GM19395 (cell line): ENCODE measurements at regions not wholly inside any gene's neighbourhood (a gene's known extent, or its start where the extent isn't known, plus 50 kb on each side); places are given as distances from the start of the nearest gene placed in this dataset.
"Not testable (repeated sequence)": the region's sequence is repeated elsewhere in the genome, so short reads cannot be mapped to it uniquely, and the experiment has no call there.

Experiments
- ATAC-seq: cut with Tn5 transposase; IDR thresholded peaks from one replicate; pipeline ENCODE4 v1.9.1; 2021; ENCODE audit warnings: mild to moderate bottlenecking, moderate library complexity; ENCODE audit not compliant: unreplicated experiment

DNA sequence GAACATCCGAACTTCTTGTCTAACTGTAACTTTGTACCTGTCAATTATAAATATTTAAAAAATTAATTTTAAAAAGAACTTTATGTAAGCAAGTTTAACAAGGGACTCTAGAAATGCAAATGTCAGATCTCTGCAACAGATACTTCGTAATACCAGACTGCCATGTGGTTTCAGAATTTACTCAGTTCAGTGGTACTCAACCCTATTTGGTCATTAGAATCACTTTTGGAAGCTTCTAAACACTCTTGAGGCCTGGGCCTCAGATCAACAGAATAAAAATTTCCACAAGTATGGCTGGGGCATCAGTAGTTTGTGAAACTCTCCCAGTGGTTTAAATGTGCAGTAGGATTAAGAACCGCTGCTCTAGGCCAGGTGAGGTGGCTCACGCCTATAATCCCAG, 139.5 kb upstream of the SMYD2 start:
- no peak for ATAC-seq

DNA sequence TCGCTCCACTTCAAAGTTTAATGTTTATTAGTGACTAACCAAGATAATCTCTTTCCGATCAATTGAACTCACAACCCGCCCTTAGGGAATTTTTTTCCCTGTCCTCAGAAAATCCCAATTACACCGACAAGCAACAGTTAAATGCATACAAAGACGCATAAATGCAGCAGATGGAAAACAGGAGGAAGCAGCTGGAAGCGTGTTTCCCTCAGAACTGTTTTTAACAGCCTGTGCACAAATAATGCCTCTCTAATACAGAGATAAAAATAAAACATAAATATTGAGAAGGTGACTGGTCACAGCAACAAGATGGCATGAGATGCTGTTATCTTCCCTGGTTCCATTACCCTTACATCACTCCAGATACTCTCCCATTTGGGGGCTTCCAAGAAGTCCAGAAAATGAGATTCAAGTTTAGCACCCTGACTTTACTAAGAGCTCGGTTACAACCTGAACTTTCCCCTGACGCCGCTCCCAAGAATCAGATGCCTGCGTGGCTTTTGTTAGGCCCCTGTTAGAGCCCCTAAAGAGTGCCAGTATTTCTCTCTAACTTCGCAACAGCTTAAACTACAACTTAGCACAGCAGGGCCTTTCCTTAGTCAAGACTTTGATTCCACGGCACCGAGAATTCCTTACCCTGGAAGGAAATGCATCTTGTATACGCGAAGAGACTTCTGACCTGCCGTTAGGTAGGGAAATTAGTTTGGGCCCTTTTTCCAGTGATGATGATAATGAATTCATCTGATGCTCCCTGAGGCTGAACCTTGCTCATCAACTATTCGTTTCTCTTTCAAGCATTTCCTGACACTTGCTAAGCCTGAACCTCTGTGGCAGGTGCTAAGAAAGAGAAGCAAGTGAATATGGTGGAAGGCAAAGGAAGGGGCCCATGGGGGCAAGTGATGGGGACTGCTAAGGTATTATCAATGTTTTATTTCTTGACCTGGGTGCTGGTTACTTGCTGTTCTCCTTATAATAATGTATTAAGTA, 137.7 kb upstream of the SMYD2 start:
- ATAC-seq = no peak

DNA sequence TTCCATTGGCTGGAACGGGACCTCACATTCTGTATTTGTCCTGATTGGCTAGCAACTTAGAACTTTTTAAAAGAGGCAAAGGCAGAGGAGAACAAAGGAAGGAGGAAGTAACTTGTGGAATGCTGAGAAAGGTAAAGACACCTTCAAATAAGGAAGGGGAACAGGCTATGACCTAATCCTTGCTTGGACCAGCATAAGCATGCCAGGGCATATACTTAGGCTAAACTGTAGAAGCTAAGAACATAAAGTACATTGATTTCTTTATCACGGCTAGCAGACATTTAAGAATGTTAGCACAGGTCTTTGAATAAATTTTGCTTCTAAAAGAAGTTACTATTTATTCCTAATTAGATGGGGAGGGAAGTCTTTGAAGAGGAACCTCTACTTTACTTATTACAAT, 136.4 kb upstream of the SMYD2 start:
- not testable (repeated sequence) for ATAC-seq

DNA sequence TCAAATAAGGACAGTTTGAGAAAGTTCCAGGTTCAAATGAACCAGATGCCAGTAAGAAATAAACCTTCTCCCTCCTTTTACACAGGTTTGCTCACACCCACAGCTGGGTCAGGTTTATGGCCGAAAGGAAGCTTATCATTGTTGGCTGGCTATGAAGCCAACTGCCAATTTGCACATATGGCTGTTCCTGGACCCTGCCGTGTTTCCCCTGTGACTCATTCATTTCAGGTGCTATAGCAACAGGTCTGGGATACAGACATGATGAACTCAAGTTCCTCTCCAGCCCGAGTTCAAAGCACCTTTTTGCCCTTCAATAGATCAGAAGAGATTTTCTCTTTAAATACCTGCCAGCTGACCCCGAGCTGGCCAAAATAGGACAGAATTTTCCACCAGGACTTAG, 134.4 kb upstream of the SMYD2 start:
- ATAC-seq = no peak

DNA sequence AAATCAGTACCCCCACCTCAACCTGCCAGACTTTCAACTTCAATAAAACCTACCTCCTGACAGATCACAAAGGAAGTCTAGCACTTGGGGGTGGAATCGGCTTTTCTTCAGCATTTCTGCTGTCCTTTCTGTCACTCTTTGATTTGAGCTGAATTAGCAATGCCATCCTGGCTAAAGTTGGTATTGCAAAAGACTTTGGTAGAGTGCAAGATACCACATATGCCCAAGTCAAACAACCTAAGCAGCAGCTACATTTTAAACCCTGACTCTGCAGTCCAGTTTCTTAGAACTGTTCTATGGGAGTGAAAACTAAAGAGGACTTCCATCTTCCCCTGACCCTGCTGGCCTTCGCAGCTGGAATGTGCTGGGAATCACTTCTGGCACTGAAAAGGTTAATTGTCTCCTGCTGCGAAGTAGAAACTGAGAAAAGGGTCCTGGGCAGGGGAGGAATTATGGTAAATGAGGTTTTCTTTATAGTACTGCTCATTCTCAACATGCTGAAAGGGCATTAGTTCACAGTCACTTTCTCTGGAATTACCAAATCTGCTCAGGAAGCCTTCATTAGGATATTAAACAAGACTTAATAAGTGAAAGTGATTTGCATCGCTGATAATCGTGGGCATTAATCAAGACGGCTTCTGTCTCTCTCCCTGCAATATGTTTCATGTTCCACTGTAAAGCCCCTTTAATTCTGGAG, 126.2 kb upstream of the SMYD2 start:
- no peak for ATAC-seq

DNA sequence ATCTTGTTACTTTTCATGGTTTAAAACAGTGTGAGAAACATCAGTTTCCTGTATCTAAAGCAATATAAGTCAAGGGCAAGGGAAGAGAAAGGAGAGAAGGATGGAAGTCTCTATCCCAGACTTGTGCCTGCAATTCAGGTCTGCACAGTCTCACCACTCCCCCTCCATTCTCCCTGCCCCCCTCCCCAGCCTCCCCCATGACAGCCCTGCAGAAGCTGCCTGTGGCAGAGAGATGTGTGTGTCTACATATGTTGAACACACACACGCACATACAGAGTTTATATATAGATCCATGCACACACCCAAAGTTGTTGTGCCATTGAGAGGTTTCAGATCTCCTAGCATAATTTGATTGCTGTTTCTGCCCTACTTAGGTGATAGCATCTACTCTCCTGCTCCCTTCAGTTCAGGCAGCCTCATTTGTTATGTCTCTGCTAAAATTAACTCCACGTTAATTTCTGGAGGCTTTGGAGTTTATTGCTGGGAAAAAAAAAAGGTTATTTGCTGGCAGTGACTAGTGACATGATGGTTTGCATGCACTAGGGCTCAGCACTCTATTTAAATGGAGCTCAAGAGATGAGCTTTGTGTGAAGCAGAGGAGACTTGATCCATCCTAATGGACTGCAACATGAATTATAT, 124.9 kb upstream of the SMYD2 start:
- ATAC-seq = no peak

DNA sequence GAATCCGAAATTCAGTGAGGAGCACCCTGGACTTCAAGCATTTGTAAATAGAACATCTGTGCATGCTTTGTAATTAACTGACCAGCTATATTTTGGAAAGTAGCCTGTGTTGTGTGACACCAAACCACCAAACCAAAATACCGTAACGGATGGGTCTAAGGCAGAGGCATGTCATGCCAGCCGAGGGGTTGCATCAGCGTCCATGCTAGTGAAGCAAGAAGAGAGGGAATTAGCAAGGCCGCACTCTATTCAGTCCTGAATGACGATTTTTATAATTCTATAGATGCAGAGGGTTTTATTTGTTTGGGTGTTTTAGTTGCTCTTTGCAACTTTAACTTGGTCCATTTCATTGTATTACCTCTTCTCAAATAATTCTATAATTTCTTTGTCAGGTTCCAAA, 116.8 kb upstream of the SMYD2 start:
- ATAC-seq = no peak

DNA sequence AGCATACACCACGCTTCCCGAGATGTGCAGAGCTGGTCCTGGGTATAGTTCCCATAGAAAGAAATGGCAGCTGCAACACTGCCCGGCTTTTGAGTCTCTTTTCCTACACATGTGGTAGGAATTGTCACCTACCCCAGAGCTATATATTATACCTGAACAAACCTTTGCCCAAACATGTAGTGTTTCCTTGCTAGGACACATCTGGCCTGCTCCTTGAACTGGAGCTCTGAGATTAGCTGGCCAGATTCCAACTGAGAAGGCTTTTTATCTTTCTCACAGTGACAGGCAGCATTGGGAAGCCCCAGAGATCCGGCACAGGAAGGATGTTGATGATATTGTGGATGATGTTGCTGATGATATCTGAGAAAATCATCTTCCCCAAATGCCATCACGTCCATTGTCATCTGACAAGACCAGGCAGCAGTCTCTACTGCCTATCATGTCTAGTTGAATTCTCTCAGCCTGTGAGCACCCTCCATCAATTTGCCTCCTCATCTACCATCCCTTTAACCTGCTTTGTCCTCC, 115.0 kb upstream of the SMYD2 start:
- ATAC-seq = no peak

DNA sequence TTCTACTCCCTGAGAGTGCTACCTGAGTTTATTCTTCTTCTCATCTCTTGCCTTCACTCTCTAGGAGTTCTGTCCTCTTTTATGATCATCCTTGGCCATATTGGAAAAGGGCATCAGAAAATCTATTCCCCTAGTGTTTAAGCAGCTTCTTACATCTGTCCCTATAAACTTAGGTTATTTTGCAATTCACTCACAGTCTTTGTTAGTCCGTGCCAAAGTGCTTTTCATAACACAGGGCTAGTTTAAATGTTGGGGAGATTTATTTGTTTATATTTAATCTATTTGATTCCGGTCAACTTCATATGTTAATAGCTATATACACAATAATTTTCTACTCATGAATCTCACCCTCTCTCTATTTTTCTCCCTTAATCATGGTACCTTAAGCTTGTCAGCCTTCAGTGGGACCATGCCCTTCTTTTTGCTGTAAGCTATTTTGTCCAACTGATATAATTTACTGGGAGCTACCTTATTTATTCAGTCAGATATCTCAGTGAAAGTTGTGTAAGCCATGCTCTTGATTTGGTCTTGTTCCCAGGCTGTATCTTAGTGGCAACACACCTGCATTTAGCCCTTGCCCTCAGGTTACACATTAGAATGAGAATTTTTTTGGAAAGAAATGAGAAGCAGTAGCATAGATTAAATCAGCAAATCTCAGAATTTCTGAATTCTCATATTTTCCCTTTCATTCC, 106.3 kb upstream of the SMYD2 start:
- no peak for ATAC-seq

DNA sequence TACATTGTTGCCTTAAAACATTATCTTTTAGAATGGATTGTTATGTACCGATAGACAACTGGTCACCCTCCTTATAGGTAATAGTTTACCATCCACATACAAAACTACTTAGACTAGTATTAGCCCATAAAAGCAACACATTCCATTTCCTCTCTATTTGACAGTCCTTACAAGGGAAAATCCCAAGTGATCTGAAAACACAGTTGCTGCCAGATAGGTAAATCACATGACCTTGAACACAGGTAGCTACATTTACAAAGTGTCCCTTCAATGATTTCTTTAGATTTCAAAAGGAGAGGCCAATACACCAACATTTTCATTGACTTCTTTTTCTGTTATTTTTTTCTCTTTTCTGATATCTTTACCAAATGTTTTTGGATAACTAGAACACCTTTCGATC, 102.9 kb upstream of the SMYD2 start:
- no peak for ATAC-seq

DNA sequence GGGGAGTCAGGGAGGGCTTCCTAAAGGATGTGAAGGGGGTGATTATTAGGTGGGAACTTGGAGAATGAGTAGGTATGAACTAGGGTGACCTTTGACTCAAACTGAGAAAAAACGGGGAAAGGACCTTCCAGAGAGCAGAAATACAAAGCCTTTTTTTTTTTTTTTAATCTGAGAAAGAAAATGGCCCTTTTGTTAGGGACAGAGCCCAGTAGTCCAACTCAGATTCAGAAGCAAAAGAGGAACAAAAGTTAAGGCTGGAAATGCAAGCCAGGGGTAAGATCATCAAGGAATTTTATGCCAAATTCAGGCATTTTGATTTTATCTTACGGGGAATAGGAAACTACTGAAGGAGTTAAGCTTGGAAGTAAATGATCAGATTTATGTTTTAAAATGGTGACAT, 96.0 kb upstream of the SMYD2 start:
- ATAC-seq = no peak

DNA sequence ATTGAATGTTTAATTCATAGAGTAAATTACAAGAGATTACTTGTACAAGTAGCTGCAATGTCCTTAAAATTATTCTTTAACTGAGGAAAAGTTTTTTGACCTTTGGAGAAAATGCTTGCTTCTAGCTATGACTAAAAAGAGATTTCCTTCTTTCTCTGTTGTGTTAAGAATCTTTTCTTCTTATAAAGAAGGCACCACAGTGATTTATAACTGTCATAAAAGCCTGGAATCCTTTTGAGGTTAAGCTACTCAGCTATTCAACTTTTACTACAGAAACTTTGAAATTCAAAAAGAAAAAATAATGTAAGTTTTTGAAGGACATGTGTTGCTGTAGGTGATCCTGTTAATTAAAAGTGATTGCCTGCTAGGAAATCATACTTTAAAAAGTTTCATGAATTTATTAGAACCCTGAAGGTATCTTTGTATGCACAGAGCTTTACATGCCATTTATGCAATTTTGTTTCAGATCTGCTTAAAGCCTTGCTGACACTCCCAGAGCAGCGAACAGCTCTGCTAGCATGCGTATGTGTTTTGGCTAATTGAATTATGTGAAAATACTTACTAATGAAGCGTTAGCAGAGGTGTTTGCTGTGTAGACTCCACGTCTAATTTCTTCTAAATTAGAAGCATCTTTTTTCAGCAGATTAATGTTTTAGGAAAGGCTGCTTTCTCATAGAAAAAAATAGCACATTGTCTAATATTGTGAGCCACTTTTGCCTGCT, 94.7 kb upstream of the SMYD2 start:
- ATAC-seq = no peak

DNA sequence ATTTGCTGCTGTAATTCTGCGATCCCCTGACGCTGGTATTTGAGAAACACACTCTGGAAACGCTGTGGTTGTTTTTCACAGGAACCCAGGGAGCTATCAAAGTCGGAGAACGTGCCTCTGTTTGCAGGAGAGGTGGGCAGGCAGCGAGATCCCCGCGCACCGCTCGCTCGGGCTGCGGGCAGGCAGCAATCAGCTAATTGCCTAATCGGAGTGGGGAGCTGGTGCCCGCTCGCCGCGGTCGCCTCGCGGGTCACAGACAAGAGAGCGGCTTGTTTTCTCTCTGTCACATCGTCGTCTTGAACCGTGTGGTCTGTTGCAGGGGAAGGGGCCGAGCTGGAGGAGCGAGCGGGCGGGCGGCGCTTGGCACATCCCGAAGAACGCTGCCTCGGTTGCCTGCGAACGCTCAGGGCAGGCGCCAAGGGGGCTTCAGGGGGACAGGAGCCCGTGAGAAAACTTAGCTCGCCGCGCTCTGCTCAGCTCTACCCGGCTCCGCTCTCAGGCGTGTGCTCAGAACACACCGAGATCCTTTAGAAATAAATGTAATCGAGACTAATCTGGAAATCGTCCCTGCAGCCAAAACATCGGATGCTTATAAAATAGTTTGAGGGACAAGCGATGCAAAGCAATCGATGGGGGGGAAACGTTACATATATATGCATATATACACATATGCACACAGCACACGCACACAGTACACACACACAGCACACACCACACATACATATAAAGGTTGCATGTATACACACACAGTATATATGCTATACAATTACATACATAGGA, 93.6 kb upstream of the SMYD2 start:
- no peak for ATAC-seq

DNA sequence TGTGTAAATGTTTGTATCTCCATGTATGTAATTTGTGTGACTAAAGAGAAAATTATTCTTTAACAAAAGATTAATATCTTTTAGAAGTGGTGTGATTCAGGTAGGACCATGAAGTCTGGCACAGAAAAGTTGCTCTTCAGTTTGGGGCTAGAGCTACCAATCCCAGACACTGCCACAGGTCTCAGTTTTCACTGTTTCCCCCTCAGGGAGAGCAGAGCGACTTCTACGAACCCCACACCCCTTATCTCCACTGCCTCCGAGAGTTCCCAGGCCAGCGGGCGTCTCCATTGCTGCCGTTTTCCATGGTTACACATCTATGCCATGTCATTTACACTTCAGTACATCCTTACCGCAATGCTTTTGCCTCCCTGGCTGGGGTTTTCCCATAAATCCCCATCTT, 93.0 kb upstream of the SMYD2 start:
- ATAC-seq = no peak

DNA sequence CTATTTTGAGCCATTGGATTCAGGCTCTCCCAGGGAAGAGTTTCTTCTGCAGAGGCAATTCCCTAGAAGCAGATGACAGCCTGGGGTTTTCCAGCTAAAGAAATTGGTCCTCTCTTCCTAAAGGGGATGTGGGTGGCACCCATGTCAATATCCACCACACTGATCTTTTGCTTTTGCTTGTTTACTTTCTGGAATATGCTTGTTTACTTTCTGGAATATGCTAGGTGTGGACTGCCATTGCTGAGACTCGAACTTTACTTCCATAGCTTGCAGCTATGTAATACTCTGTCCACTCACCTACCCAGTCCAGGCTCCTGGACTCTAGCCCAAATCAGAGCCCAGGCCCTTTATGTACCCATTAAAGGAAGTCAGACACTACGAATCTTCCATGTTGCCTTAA, 92.1 kb upstream of the SMYD2 start:
- ATAC-seq = no peak

DNA sequence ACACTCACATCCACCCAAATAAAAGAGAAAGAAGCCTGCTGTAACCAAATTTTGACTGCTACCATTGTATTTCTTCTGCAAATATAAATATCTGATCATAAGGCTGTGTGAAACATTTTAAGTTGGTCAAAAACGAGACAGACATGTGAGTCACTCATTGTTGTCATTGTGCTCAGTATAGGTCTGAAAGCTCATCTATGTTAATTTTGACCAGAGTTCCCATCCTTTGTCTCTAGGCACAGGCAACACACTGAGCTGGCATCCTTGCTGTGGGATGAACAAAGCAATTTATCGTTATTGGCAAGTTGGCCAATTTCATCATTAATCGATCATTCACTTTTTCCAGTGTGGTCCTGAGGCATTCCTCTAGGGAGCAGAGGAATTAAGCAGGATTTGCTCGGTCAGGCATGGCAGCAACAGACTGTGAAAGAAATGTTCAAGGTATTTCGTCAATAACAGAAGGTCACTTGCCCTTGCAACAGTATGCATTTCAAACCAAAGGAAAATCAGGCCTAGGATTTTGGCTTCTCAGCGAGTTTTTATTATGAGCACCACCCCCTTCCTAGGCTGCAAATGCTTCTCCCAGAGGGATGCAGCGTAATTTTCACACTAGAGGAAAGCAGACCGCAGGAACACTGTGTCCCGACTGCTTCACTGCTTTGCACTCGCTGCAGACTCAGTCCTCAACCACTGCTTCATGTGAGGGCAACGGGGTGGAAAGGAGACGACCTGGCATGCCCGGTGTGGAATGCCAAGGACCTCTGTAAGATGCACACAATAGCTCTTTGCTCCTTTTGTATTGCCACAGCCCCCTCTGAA, 87.9 kb upstream of the SMYD2 start:
- no peak for ATAC-seq

DNA sequence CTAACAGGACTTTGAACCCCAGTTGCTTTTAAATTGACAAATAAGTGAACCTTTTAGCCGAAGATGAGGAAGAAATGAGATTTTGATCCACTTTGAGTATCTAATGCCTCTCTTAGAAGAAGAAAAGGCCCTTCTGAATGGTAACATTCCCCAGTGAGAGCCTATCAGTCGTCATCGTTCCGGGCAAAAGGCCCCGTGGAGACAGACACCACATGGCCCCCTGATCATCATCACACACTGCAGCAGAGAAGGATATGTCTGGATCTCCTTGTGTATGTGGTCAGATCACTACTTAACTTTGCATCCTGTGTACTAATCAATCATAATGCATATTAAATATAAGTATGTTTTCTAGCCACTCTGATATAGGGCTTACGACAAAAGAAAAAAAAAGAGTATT, 87.3 kb upstream of the SMYD2 start:
- ATAC-seq = no peak

DNA sequence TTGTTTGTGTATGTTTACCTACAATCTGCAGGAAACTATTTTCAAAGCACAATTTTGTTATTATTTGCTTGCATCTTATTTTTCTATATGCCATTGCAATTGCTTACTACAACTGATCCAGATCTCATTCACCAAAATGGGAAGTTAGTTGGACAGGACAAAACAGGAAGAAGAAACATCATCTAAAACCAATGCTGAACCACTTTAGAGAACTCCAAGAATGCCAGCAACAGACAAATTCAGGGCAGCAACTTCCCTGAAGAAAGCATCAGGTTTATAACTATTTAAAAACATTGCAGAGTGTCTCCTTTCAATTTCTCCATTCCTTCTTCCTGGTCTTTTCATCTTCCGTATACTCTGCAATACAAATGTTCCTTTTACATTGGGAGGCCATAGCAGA, 82.4 kb upstream of the SMYD2 start:
- no peak for ATAC-seq

DNA sequence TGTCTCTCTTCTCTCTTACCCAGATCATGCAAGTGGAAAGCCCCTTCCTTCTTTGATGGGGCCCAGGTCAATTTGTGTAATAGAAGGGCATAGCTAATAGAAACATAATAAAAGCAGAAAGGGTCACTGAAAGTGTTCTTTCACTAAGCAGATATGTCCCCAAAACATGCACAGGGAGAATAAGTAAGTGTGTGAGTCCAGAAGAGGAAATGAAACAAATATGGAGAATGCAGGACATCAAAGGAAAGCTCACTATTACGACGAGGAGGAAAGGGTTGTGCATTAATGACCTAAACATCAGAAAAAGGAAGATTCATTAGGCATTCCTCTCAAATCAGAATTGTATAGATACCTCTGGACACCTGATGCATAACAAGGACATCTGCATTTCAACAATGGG, 81.4 kb upstream of the SMYD2 start:
- no peak for ATAC-seq
